DND-41 (cell line): ENCODE measurements at regions not wholly inside any gene's neighbourhood (a gene's known extent, or its start where the extent isn't known, plus 50 kb on each side); places are given as distances from the start of the nearest gene placed in this dataset.

Source experiments
- EZH2 ChIP-seq: IDR thresholded peaks from 3 replicates; pipeline ENCODE4 v1.6.1; 2012; ENCODE audit warnings: borderline replicate concordance, low read depth, mild to moderate bottlenecking, moderate library complexity, low read length, inconsistent platforms; ENCODE audit not compliant: severe bottlenecking
- TF ChIP-seq, protein P1 (sequence below): IDR thresholded peaks from 2 replicates; pipeline ENCODE4 v1.5.1; 2012; ENCODE audit warnings: borderline replicate concordance, low read length, moderate library complexity, mild to moderate bottlenecking; ENCODE audit not compliant: poor library complexity, severe bottlenecking; ENCODE audit errors: extremely low read depth

DNA sequence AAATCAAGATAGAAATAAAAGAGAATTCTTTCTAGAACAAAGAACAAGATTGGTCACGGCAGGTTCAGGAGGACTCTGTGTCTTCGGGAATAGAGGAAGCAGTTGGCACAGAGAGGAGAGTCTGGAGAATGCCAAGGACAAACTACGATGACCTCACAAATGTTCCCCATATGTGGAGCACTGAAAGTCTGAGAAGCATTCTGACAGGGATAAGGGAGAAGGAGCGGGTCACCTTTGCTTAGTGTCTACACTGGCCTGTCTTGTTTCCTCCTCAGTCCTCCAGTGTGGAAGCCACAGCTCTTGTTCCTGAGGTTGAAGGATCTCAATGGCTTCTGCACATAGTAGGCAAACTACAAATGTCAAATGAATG, 338.8 kb downstream of the MYCN start:
- TF ChIP-seq, protein P1, sequence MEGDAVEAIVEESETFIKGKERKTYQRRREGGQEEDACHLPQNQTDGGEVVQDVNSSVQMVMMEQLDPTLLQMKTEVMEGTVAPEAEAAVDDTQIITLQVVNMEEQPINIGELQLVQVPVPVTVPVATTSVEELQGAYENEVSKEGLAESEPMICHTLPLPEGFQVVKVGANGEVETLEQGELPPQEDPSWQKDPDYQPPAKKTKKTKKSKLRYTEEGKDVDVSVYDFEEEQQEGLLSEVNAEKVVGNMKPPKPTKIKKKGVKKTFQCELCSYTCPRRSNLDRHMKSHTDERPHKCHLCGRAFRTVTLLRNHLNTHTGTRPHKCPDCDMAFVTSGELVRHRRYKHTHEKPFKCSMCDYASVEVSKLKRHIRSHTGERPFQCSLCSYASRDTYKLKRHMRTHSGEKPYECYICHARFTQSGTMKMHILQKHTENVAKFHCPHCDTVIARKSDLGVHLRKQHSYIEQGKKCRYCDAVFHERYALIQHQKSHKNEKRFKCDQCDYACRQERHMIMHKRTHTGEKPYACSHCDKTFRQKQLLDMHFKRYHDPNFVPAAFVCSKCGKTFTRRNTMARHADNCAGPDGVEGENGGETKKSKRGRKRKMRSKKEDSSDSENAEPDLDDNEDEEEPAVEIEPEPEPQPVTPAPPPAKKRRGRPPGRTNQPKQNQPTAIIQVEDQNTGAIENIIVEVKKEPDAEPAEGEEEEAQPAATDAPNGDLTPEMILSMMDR = no peak
- no peak for TF ChIP-seq EZH2
